Upper lobe of left lung (tissue), 4 donors: ENCODE measurements at regions not wholly inside any gene's neighbourhood (a gene's known extent, or its start where the extent isn't known, plus 50 kb on each side); places are given as distances from the start of the nearest gene placed in this dataset.

ENCODE experiments used
- CTCF ChIP-seq, 6 experiments: fragments of 450-650 bp in 4 of 6; fragments of 200-600 bp in 2 of 6; sonication (generic) in 2 of 6; IDR thresholded peaks; one replicate each; pipeline ENCODE4 v1.5.1; 2016 to 2019; ENCODE audit warnings: antibody characterized with exemption in 6 of 6
- POLR2A ChIP-seq, 4 donors: fragments of 450-650 bp; IDR thresholded peaks; one replicate each; pipeline ENCODE4 v1.5.1; 2016 to 2017; ENCODE audit warnings: antibody characterized with exemption in 4 of 4, mild to moderate bottlenecking in 2 of 4

- TF ChIP-seq POLR2A (IDR thresholded peaks at IDR 0.05) (no peak), CTCF (IDR thresholded peaks at IDR 0.05) (no peak)
These were observed 119.6 kb upstream of the HMHB1 start for GRCh38 chr5:143692342-143692741.
